Breast epithelium (tissue), 4 donors: ENCODE measurements at regions not wholly inside any gene's neighbourhood (a gene's known extent, or its start where the extent isn't known, plus 50 kb on each side); places are given as distances from the start of the nearest gene placed in this dataset.

ENCODE experiments used
- DNase-seq, 2 donors: peaks; one replicate each; pipeline ENCODE4 v3.0.0-alpha.2; 2019; ENCODE audit warnings: low spot score in 2 of 2
- H3K27ac ChIP-seq, 2 donors: fragments of 200-600 bp; sonication (generic) in 1 of 2; one replicate each; pipeline ENCODE4 v1.5.1; 2016 to 2019; ENCODE audit warnings: mild to moderate bottlenecking in 1 of 2
- H3K27me3 ChIP-seq, 2 donors: fragments of 200-600 bp; sonication (generic) in 1 of 2; one replicate each; pipeline versions ENCODE4 v1.5.1 to v1.6.0; 2017 to 2019; ENCODE audit warnings: control low read depth in 1 of 2, mild to moderate bottlenecking in 1 of 2
- H3K36me3 ChIP-seq: fragments of 200-600 bp; one replicate; pipeline ENCODE4 v1.5.1; 2019
- H3K4me1 ChIP-seq, 2 donors: fragments of 200-600 bp; sonication (generic); one replicate each; pipeline ENCODE4 v1.5.1; 2016 to 2019; ENCODE audit warnings: control low read depth in 1 of 2
- H3K4me3 ChIP-seq, 3 donors: fragments of 200-600 bp; sonication (generic); 1 replicate in 2 of 3; 2 replicates in 1 of 3; pipeline ENCODE4 v1.5.1; 2016 to 2019; ENCODE audit warnings: mild to moderate bottlenecking in 3 of 3, moderate library complexity in 2 of 3
- H3K9me3 ChIP-seq, 2 donors: fragments of 200-600 bp; sonication (generic) in 1 of 2; one replicate each; pipeline ENCODE4 v1.5.1; 2016 to 2019; ENCODE audit warnings: control low read depth in 1 of 2
- POLR2A ChIP-seq: fragments of 450-650 bp; IDR thresholded peaks from one replicate; pipeline ENCODE4 v1.6.1; 2016; ENCODE audit warnings: antibody characterized with exemption, mild to moderate bottlenecking, moderate library complexity
- POLR2AphosphoS5 ChIP-seq, 3 donors: sonication (generic); formaldehyde crosslinking; IDR thresholded peaks; one replicate each; pipeline ENCODE4 v1.6.1; 2017; ENCODE audit warnings: antibody characterized with exemption in 3 of 3
- intact Hi-C: fragments of 100-400 bp; cut with DNase I; formaldehyde crosslinking; loops from one replicate; pipeline ENCODE4 v1.15.1; 2023; ENCODE audit warnings: low total_unique reads
- TF ChIP-seq, protein P1 (sequence below), 3 donors: fragments of 450-650 bp; IDR thresholded peaks; one replicate each; pipeline ENCODE4 v1.5.1; 2016 to 2017; ENCODE audit warnings: antibody characterized with exemption in 3 of 3, mild to moderate bottlenecking in 3 of 3, moderate library complexity in 3 of 3

DNA sequence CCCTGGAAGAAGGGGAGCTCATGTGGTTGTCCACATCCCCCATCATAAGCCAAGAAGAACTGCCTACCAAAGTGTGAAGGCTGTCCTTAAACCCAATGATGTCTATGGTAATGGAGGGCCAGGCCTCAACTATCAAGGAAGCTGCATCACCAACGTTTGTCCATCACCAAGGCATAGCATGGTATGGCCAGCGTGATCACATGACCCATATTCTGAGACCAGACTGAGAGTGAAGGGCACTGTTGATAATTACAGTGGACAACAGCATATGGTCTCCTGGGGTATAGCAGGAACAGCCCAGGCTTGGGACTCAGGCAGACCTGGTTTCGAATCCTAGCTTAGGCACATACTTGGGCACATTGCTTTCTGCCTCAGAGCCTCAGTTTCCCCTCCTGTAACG, 218.2 kb upstream of the RREB1 start:
- H3K4me3 ChIP-seq: no peak overlapping the region
- DNase-seq: no peak
- H3K27ac ChIP-seq: no peak overlapping the region
- TF ChIP-seq, protein P1, sequence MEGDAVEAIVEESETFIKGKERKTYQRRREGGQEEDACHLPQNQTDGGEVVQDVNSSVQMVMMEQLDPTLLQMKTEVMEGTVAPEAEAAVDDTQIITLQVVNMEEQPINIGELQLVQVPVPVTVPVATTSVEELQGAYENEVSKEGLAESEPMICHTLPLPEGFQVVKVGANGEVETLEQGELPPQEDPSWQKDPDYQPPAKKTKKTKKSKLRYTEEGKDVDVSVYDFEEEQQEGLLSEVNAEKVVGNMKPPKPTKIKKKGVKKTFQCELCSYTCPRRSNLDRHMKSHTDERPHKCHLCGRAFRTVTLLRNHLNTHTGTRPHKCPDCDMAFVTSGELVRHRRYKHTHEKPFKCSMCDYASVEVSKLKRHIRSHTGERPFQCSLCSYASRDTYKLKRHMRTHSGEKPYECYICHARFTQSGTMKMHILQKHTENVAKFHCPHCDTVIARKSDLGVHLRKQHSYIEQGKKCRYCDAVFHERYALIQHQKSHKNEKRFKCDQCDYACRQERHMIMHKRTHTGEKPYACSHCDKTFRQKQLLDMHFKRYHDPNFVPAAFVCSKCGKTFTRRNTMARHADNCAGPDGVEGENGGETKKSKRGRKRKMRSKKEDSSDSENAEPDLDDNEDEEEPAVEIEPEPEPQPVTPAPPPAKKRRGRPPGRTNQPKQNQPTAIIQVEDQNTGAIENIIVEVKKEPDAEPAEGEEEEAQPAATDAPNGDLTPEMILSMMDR (IDR thresholded peaks at IDR 0.05): no peak
- TF ChIP-seq POLR2AphosphoS5 (IDR thresholded peaks at IDR 0.05) (no peak), POLR2A (no peak)
- H3K4me1 ChIP-seq: no peaks in the 10 kb centered on the region
- H3K9me3 ChIP-seq: no peaks in the 10 kb centered on the region
- H3K27me3 ChIP-seq: no peaks in the 10 kb centered on the region
- H3K36me3 ChIP-seq: no peaks in the 10 kb centered on the region
- intact Hi-C loops: no loop called here

DNA sequence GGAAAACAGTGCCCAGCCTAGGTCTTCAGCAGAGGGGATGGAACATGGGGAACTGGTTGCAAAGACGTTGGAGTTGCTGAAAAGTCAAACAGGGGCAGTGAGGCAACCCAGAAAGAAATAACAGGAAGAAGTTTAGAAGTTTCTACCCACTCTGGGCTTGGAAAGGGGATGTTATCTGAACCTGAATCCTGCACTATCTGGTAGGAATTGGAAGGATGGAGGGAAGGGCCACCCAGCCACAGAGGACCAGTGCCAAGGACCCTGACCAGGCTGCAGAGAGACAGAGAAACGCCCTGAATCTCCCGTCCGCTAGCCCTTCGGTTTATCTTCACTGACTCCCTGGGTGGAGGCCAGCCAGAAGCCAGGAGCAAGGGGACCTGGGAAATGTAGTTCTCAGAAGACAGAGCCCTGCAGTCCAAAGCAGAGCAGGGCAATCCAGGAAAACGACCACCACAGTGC, 217.3 kb upstream of the RREB1 start:
- Histone ChIP-seq H3K4me1 (no peaks in the 10 kb centered on the region), H3K27ac (no peak overlapping the region), H3K27me3 (no peaks in the 10 kb centered on the region), H3K36me3 (no peaks in the 10 kb centered on the region), H3K4me3 (no peak overlapping the region), H3K9me3 (no peaks in the 10 kb centered on the region)
- intact Hi-C loops: no loop called here
- no peak for TF ChIP-seq POLR2A
- no peak for TF ChIP-seq POLR2AphosphoS5 (IDR thresholded peaks at IDR 0.05)
- TF ChIP-seq, protein P1 (IDR thresholded peaks at IDR 0.05): no peak
- DNase-seq: no peak

DNA sequence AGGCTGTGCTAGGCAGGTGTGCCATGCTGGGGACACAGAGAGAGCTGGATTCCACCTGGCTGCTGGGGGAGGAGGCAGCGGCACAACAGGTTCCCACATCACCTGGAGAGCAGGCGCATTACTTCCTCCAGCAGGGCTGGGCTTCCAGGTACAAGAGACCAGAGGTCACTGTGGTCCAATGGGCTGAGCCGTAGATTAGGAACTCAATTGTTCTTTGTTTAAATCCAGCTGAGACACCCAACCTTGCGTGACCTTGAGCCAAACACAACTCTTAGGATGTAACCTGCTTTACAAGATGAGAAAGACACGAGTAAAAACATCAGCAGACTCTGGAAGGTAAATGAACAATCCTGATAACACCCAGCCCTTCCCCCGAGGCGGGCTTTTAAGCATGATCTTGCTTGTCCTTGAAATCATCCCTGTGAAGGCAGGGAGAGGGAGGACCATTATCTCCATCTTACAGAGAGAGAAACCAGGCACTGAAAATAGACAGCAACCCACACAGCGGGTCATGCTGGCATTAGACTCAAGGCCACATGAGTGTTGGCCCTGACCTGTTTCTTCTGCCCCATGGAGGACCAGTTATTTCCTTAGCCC, 216.5 kb upstream of the RREB1 start:
- Histone ChIP-seq H3K4me1 (no peaks in the 10 kb centered on the region), H3K36me3 (no peaks in the 10 kb centered on the region), H3K9me3 (no peaks in the 10 kb centered on the region), H3K27me3 (no peaks in the 10 kb centered on the region), H3K27ac (no peak overlapping the region), H3K4me3 (no peak overlapping the region)
- intact Hi-C loops: no loop called here
- TF ChIP-seq POLR2A (no peak), POLR2AphosphoS5 (IDR thresholded peaks at IDR 0.05) (no peak)
- TF ChIP-seq, protein P1 (IDR thresholded peaks at IDR 0.05): no peak
- no peak for DNase-seq

DNA sequence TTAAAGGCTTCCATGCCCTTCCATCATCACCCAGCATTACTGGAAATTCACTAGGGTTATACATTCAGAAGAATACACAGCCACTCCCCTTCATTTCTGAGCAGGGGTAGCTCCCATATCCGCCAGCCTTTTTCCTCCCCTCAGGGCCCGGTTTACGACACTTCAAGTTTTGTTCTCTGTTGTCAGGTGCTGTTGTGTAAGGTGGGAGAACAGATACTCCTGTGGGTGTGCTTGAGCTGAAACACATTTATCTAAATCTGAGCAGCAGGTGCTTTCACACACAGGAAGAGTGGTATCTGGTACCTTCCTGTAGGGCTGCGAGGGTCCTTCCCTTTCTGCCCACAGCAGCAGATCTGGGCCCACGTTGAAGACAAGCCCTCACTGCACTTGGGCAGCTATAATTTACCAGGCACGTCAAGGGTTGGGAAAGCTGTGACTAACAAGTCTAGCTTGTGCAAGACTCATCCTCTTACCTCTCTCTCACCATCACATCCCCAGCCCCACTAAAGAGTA, 215.8 kb upstream of the RREB1 start:
- Histone ChIP-seq H3K4me1 (no peaks in the 10 kb centered on the region), H3K27ac (no peak overlapping the region), H3K9me3 (no peaks in the 10 kb centered on the region), H3K4me3 (no peak overlapping the region), H3K36me3 (no peaks in the 10 kb centered on the region), H3K27me3 (no peaks in the 10 kb centered on the region)
- TF ChIP-seq, protein P1 (IDR thresholded peaks at IDR 0.05): no peak
- TF ChIP-seq POLR2AphosphoS5 (IDR thresholded peaks at IDR 0.05) (no peak), POLR2A (no peak)
- no peak for DNase-seq
- intact Hi-C loops: no loop called here

DNA sequence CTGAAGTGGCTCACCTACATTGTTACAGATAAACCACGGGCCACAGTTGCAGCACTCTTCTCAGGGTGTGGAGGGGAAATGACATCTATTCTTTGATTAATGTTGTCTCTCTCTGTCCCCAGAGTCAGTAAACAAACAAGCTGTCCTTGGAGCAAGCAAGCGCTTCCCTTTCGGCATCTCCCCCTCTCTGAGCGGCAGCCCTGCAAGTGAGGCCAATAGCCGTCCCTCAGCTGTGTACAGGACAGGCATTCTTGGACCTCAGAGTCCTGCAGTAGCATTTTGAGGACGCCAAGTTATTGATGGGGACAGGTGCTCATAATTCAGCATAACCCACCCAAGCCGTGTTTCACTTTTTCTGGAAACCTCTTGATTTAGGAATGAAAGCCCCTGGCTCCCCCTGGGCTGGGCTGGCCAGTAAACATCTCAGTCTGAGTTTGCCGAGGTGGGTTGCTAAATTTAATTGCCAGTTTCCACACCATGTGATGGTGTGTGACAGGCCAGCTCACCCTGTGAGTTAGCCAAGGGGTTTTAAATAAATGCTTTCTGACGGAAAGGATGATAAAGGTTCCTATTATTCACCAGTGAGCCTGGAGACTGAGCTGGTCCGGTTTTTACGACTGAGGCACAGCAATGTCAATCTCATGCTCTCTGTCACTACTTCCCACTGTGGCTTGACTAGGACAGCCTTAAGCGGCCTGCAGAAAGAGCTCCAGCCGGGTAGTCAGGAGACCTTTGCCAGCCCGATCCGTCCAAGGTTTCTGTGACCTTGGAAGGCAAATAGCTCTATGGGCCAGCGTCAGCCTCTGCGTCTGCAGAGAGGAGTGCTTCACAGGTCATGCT, 214.8 kb upstream of the RREB1 start:
- TF ChIP-seq POLR2AphosphoS5 (IDR thresholded peaks at IDR 0.05) (no peak), POLR2A (no peak)
- TF ChIP-seq, protein P1 (IDR thresholded peaks at IDR 0.05): no peak
- Histone ChIP-seq H3K9me3 (no peaks in the 10 kb centered on the region), H3K27me3 (no peaks in the 10 kb centered on the region), H3K27ac (no peak overlapping the region), H3K4me1 (no peaks in the 10 kb centered on the region), H3K36me3 (no peaks in the 10 kb centered on the region), H3K4me3 (no peak overlapping the region)
- no peak for DNase-seq
- intact Hi-C loops: no loop called here
